ENCODE measurements at regions not wholly inside any gene's neighbourhood (a gene's known extent, or its start where the extent isn't known, plus 50 kb on each side); places are given as distances from the start of the nearest gene placed in this dataset.
"Not testable (repeated sequence)": the region's sequence is repeated elsewhere in the genome, so short reads cannot be mapped to it uniquely, and the experiment has no call there.

- TF ChIP-seq TAF1 (IDR thresholded peaks at IDR 0.05; ENCODE audit: borderline replicate concordance, low read depth, low read length); YY1 (IDR thresholded peaks at IDR 0.05; ENCODE audit: low read depth); CTCF (IDR thresholded peaks at IDR 0.05); IRF3 (IDR thresholded peaks at IDR 0.05; ENCODE audit: low read depth, low read length); EP300 (IDR thresholded peaks at IDR 0.05; ENCODE audit: borderline replicate concordance in 1 of 2, low read depth in 1 of 2, low read length in 1 of 2); TEAD4 (IDR thresholded peaks at IDR 0.05; ENCODE audit: borderline replicate concordance, insufficient read depth); POLR2AphosphoS5 (IDR thresholded peaks at IDR 0.05; ENCODE audit: low read depth, low read length); GABPA (IDR thresholded peaks at IDR 0.05; ENCODE audit: low read depth); NFIC (IDR thresholded peaks at IDR 0.05; ENCODE audit: borderline replicate concordance); RCOR1 (IDR thresholded peaks at IDR 0.05; ENCODE audit: low read length); EZH2phosphoT487 (IDR thresholded peaks at IDR 0.05; ENCODE audit: borderline replicate concordance, low read depth); MXI1 (IDR thresholded peaks at IDR 0.05; ENCODE audit: low read depth, low read length); CHD2 (IDR thresholded peaks at IDR 0.05; ENCODE audit: low read length, partially characterized antibody): not testable (repeated sequence)
These were observed 87.3 kb upstream of the MAP10 start for GRCh38 chr1:232717911-232718310.
